HEK293 (cell line): ENCODE measurements at regions not wholly inside any gene's neighbourhood (a gene's known extent, or its start where the extent isn't known, plus 50 kb on each side); places are given as distances from the start of the nearest gene placed in this dataset.
A peak's percentile ranks its signal among the peaks of the same experiment; 100 is the strongest.

Source experiments
- CTCF ChIA-PET: fragments of 350-600 bp; formaldehyde crosslinking; extraction: SDS; loops from one replicate; lab custom pipeline; 2021; ENCODE audit warnings: antibody characterized with exemption; lab: Yijun Ruan, JAX
- POLR2A ChIA-PET: fragments of 300-600 bp; formaldehyde crosslinking; extraction: SDS; loops from one replicate; lab custom pipeline; 2020; ENCODE audit warnings: antibody characterized with exemption, inconsistent platforms; lab: Yijun Ruan, JAX
- H3K27ac ChIP-seq: fragments of 200-500 bp; sonication (Bioruptor generic); 2 replicates; pipeline ENCODE4 v1.5.1; 2014; ENCODE audit warnings: low read depth, low read length, control low read depth, inconsistent platforms; ENCODE audit errors: extremely low read depth
- H3K36me3 ChIP-seq, 2 experiments: fragments of 200-500 bp in 1 of 2; sonication (Bioruptor generic) in 1 of 2; 1 replicate in 1 of 2; 2 replicates in 1 of 2; pipeline ENCODE4 v1.5.1; 2014 to 2017; ENCODE audit warnings: inconsistent platforms in 2 of 2, low read length in 2 of 2; ENCODE audit not compliant: control insufficient read depth in 2 of 2, insufficient read depth in 1 of 2
- H3K4me1 ChIP-seq: fragments of 200-500 bp; sonication (Bioruptor generic); 2 replicates; pipeline ENCODE4 v1.5.1; 2014; ENCODE audit warnings: mild to moderate bottlenecking, low read length, inconsistent platforms; ENCODE audit not compliant: control insufficient read depth, insufficient read depth
- H3K4me3 ChIP-seq: 2 replicates; pipeline ENCODE4 v1.5.1; 2011; ENCODE audit warnings: low read depth, mild to moderate bottlenecking, control low read depth, low read length, moderate library complexity
- H3K9me3 ChIP-seq: fragments of 200-500 bp; sonication (Bioruptor generic); 2 replicates; pipeline ENCODE4 v1.5.1; 2014; ENCODE audit warnings: low read depth, low read length, inconsistent platforms; ENCODE audit not compliant: control insufficient read depth, insufficient read depth
- HOXC10 ChIP-seq: sonication (generic); formaldehyde crosslinking; IDR thresholded peaks from 2 replicates; pipeline ENCODE4 v1.8.1; 2023; ENCODE audit warnings: mild to moderate bottlenecking, missing genetic modification reagents
- KLF1 ChIP-seq: fragments of 450-650 bp; formaldehyde crosslinking; IDR thresholded peaks from 2 replicates; pipeline ENCODE4 v1.5.1; 2016; ENCODE audit warnings: missing biosample characterization, missing genetic modification characterization
- KLF7 ChIP-seq: fragments of 450-650 bp; formaldehyde crosslinking; IDR thresholded peaks from 2 replicates; pipeline ENCODE4 v1.5.1; 2016; ENCODE audit warnings: missing biosample characterization, missing genetic modification characterization, borderline replicate concordance
- MYNN ChIP-seq: fragments of 450-650 bp; formaldehyde crosslinking; IDR thresholded peaks from 2 replicates; pipeline ENCODE4 v1.5.1; 2016; ENCODE audit warnings: missing biosample characterization, missing genetic modification characterization, borderline replicate concordance
- PBX3 ChIP-seq: sonication (generic); formaldehyde crosslinking; IDR thresholded peaks from 2 replicates; pipeline ENCODE4 v1.8.1; 2022; ENCODE audit warnings: mild to moderate bottlenecking, moderate library complexity, missing genetic modification reagents
- PRDM4 ChIP-seq: fragments of 450-650 bp; formaldehyde crosslinking; IDR thresholded peaks from 2 replicates; pipeline ENCODE4 v1.5.1; 2017; ENCODE audit warnings: missing biosample characterization, missing genetic modification characterization
- TRIM28 ChIP-seq: IDR thresholded peaks from 2 replicates; pipeline ENCODE4 v1.6.1; 2011; ENCODE audit warnings: low read length, control low read depth, borderline replicate concordance
- WT1 ChIP-seq: fragments of 450-650 bp; formaldehyde crosslinking; IDR thresholded peaks from 2 replicates; pipeline ENCODE4 v1.5.1; 2016; ENCODE audit warnings: missing biosample characterization, missing genetic modification characterization
- YY1 ChIP-seq: fragments of 450-650 bp; formaldehyde crosslinking; IDR thresholded peaks from 2 replicates; pipeline ENCODE4 v1.5.1; 2018; ENCODE audit warnings: missing biosample characterization, missing genetic modification characterization
- ZBTB11 ChIP-seq: fragments of 450-650 bp; formaldehyde crosslinking; conservative IDR thresholded peaks from 2 replicates; pipeline ENCODE4 v1.5.1; 2016; ENCODE audit warnings: low read depth, missing biosample characterization, missing genetic modification characterization
- ZBTB20 ChIP-seq: fragments of 450-650 bp; formaldehyde crosslinking; IDR thresholded peaks from 2 replicates; pipeline ENCODE4 v1.5.1; 2016; ENCODE audit warnings: missing biosample characterization, missing genetic modification characterization
- ZNF140 ChIP-seq: fragments of 450-650 bp; formaldehyde crosslinking; IDR thresholded peaks from 2 replicates; pipeline ENCODE4 v1.5.1; 2016; ENCODE audit warnings: missing biosample characterization, missing genetic modification characterization
- ZNF202 ChIP-seq: fragments of 450-650 bp; formaldehyde crosslinking; IDR thresholded peaks from 2 replicates; pipeline ENCODE4 v1.5.1; 2016; ENCODE audit warnings: missing biosample characterization, missing genetic modification characterization, borderline replicate concordance
- ZNF223 ChIP-seq: fragments of 450-650 bp; formaldehyde crosslinking; IDR thresholded peaks from 2 replicates; pipeline ENCODE4 v1.5.1; 2016; ENCODE audit warnings: missing biosample characterization, missing genetic modification characterization
- ZNF335 ChIP-seq: fragments of 450-650 bp; formaldehyde crosslinking; conservative IDR thresholded peaks from 2 replicates; pipeline ENCODE4 v1.5.1; 2016; ENCODE audit warnings: missing biosample characterization, missing genetic modification characterization
- ZNF37A ChIP-seq: fragments of 450-650 bp; IDR thresholded peaks from 2 replicates; pipeline ENCODE4 v1.5.1; 2018; ENCODE audit warnings: missing biosample characterization, missing genetic modification characterization
- ZNF473 ChIP-seq: fragments of 450-650 bp; formaldehyde crosslinking; IDR thresholded peaks from 2 replicates; pipeline ENCODE4 v1.5.1; 2017; ENCODE audit warnings: missing biosample characterization, missing genetic modification characterization
- ZNF639 ChIP-seq: fragments of 450-650 bp; formaldehyde crosslinking; IDR thresholded peaks from 2 replicates; pipeline ENCODE4 v1.5.1; 2016; ENCODE audit warnings: missing biosample characterization, missing genetic modification characterization
- ZNF658 ChIP-seq: fragments of 450-650 bp; formaldehyde crosslinking; IDR thresholded peaks from 2 replicates; pipeline ENCODE4; 2016; ENCODE audit warnings: missing biosample characterization, missing genetic modification characterization
- ZNF692 ChIP-seq: fragments of 450-650 bp; formaldehyde crosslinking; IDR thresholded peaks from 2 replicates; pipeline ENCODE4 v1.5.1; 2016; ENCODE audit warnings: missing biosample characterization, missing genetic modification characterization

GRCh38 chr1:30109853-30110252, 613.5 kb downstream of the MATN1 start:
- H3K4me1 ChIP-seq = no peaks in the 10 kb centered on the region
- no peaks in the 10 kb centered on the region for H3K36me3 ChIP-seq
- POLR2A ChIA-PET = no interaction called here
- no peaks in the 10 kb centered on the region for H3K9me3 ChIP-seq
- CTCF ChIA-PET = interaction anchor here (0.6 to 2.3 kb wide), 4 partner anchors 84 to 595 kb away, joined by 4 to 13 read pairs (median 6); no protein-coding TSS in a partner anchor
- no peak for TF ChIP-seq ZNF658 (tag by site-specific recombination)
- no peak for TF ChIP-seq ZBTB20 (tag by site-specific recombination)
- no peak for TF ChIP-seq YY1 (tag by site-specific recombination)
- no peak for TF ChIP-seq ZNF692
- no peak for TF ChIP-seq MYNN (tag by site-specific recombination)
- TF ChIP-seq ZNF335 (tag by site-specific recombination) = no peak
- H3K4me3 ChIP-seq = no peak overlapping the region
- no peak overlapping the region for H3K27ac ChIP-seq

- no peaks in the 10 kb centered on the region for H3K36me3 ChIP-seq
- no peak overlapping the region for H3K27ac ChIP-seq
- no peak for TF ChIP-seq WT1
- TF ChIP-seq HOXC10 (CRISPR knock-in tag) = no peak
- TF ChIP-seq ZNF202 (tag by site-specific recombination) = no peak
- TF ChIP-seq TRIM28 = no peak
- no peak for TF ChIP-seq PRDM4
- no peak for TF ChIP-seq ZNF37A (tag by site-specific recombination)
- TF ChIP-seq ZNF473 (tag by site-specific recombination) = no peak
- TF ChIP-seq ZNF140 (tag by site-specific recombination) = no peak
- no peak overlapping the region for H3K4me3 ChIP-seq
- ChIA-PET POLR2A (no interaction called here), CTCF (interaction anchor here (0.6 to 1.6 kb wide), 3 partner anchors 22 to 768 kb away, joined by 4 to 10 read pairs (median 4); no protein-coding TSS in a partner anchor)
- H3K9me3 ChIP-seq = no peaks in the 10 kb centered on the region
- no peaks in the 10 kb centered on the region for H3K4me1 ChIP-seq
Measured at GRCh38 chr1:30108186-30108585, 615.2 kb downstream of the MATN1 start.

GRCh38 chr1:30106125-30106524, 617.3 kb downstream of the MATN1 start:
- no peak overlapping the region for H3K27ac ChIP-seq
- no peaks in the 10 kb centered on the region for H3K36me3 ChIP-seq
- POLR2A ChIA-PET = no interaction called here
- CTCF ChIA-PET = interaction anchor here (1.1 kb wide), 1 partner anchor 313 kb away, joined by 3 read pairs; no protein-coding TSS in a partner anchor
- H3K9me3 ChIP-seq = no peaks in the 10 kb centered on the region
- H3K4me1 ChIP-seq = no peaks in the 10 kb centered on the region
- H3K4me3 ChIP-seq = no peak overlapping the region
- TF ChIP-seq ZNF335 (tag by site-specific recombination) = no peak
- no peak for TF ChIP-seq KLF7
- TF ChIP-seq ZNF223 = no peak
- no peak for TF ChIP-seq ZNF639 (tag by site-specific recombination)
- TF ChIP-seq ZBTB11 (tag by site-specific recombination) = no peak
- peak; percentile 29; the same call in 1 of the 2 replicates for TF ChIP-seq KLF1 (tag by site-specific recombination)
- TF ChIP-seq PBX3 = no peak
